ENCODE measurements at regions not wholly inside any gene's neighbourhood (a gene's known extent, or its start where the extent isn't known, plus 50 kb on each side); places are given as distances from the start of the nearest gene placed in this dataset.

DNA sequence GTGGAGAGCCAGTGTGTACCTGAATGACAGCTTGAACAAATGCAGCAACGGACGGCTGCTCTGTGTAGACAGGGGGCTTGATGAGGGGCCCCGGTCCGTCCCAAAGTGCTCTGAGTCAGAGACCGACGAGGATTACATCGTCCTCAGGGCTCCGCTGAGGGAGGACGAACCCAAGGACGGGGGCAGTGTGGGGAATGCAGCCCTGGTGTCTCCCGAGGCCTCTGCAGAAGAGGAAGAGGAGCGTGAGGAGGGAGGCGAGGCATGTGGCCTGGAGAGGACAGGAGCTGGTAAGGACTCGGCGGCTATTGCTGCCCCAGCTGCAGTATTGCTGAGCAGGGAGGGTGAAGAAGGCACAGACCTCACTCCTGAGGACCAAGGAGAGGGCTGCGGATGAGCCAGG, 54.4 kb upstream of the WNT7A start:
- Mint-ChIP-seq H3K27ac (no peak overlapping the region), H3K4me3 (no peak overlapping the region), H3K4me1 (peaks cover 4 to 7% (median 5%) of the 10 kb centered on the region in 3 donors), H3K27me3 (peaks cover 37 to 44% of the 10 kb centered on the region in 2 donors), H3K9me3 (peaks cover 2 to 7% (median 2%) of the 10 kb centered on the region in 3 donors), H3K36me3 (no peaks in the 10 kb centered on the region)
- Histone ChIP-seq H3K9me3 (no peaks in the 10 kb centered on the region), H3K4me1 (ENCODE audit: control insufficient read depth in 1 of 2, extremely low read depth in 1 of 2, insufficient read depth in 2 of 2, low read length in 2 of 2) (peaks cover 0 to 9% of the 10 kb centered on the region in 2 experiments), H3K27me3 (replicated peaks in 1 of 2; ENCODE audit: control insufficient read depth in 2 of 2, extremely low read depth in 1 of 2, insufficient read depth in 2 of 2, low read length in 1 of 2) (peaks cover 0 to 52% of the 10 kb centered on the region in 2 experiments), H3K36me3 (ENCODE audit: control insufficient read depth in 2 of 2, extremely low read depth in 1 of 2, insufficient read depth in 1 of 2, low read length in 1 of 2) (no peaks in the 10 kb centered on the region), H3K27ac (ENCODE audit: low read length) (no peak overlapping the region), H3K4me3 (ENCODE audit: control insufficient read depth in 1 of 2, extremely low read depth in 1 of 2, low read length in 1 of 2) (no peak overlapping the region)
- ATAC-seq (replicated peaks in 1 of 4): no peak
- POLR2A ChIA-PET: no interaction called here
- WGBS (ENCODE audit: insufficient coverage): 89% methylated on average over 16 of the region's 16 CpGs
- DNase-seq: no peak
- CTCF ChIA-PET: no interaction called here

DNA sequence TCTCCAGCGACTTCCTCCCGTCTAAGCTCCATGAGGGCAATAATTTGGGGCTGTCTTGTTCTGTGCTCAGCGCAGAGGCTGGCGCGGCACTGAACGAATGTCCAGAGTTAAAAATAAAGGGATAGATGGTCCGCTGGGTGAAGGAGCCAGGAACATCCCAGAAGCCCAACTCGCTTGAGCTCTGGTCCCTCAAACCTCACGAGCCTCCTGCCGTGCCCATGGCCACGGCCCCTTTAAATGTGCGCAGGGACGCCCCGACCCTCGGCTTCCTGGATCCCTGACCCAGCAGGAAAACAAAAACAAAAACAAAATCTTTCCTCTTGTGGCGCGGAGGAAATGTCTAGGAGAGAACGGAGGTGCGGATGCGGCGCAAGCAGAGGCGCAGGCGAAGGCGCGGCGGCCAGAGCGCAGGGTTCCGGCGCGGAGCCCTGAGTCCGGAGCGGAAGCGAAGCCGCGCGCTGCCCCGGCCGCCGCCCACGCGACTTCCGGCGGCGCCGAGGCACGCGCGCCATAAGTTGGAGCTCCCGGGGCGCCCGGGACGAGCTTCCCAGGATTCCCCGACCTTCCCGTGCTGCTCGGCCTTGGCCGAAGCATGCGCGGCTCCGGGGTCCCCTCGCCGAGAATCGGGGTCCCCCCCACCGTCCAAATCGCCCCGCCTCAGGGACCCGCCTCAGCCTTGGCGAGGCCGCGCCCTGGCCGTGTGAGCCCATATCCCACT, 52.9 kb upstream of the WNT7A start:
- Histone ChIP-seq H3K4me1 (ENCODE audit: control insufficient read depth in 1 of 2, extremely low read depth in 1 of 2, insufficient read depth in 2 of 2, low read length in 2 of 2) (peaks cover 0 to 9% of the 10 kb centered on the region in 2 experiments), H3K27me3 (replicated peaks in 1 of 2; ENCODE audit: control insufficient read depth in 2 of 2, extremely low read depth in 1 of 2, insufficient read depth in 2 of 2, low read length in 1 of 2) (peaks cover 0 to 52% of the 10 kb centered on the region in 2 experiments), H3K36me3 (ENCODE audit: control insufficient read depth in 2 of 2, extremely low read depth in 1 of 2, insufficient read depth in 1 of 2, low read length in 1 of 2) (no peaks in the 10 kb centered on the region), H3K9me3 (no peaks in the 10 kb centered on the region), H3K4me3 (ENCODE audit: control insufficient read depth in 1 of 2, extremely low read depth in 1 of 2, low read length in 1 of 2) (peak overlapping the region; percentile 17 to 48), H3K27ac (ENCODE audit: low read length) (no peak overlapping the region)
- 23% methylated on average over 60 of the region's 70 CpGs for WGBS (ENCODE audit: insufficient coverage)
- ChIA-PET CTCF (no interaction called here), POLR2A (no interaction called here)
- ATAC-seq (replicated peaks in 1 of 4) (peak in 1 of 4 experiments; percentile 38), DNase-seq (no peak)
- H3K36me3 Mint-ChIP-seq: peaks cover 4% of the 10 kb centered on the region
- H3K4me1 Mint-ChIP-seq: peaks cover 4 to 7% (median 5%) of the 10 kb centered on the region in 3 donors
- H3K4me3 Mint-ChIP-seq: peak overlapping the region; percentile 68 to 78 (median 76)
- H3K27me3 Mint-ChIP-seq: peaks cover 37 to 44% of the 10 kb centered on the region in 2 donors
- H3K27ac Mint-ChIP-seq: peak overlapping the region in 1 of 2 donors; percentile 58
- peaks cover 9 to 12% (median 10%) of the 10 kb centered on the region in 3 donors for H3K9me3 Mint-ChIP-seq

DNA sequence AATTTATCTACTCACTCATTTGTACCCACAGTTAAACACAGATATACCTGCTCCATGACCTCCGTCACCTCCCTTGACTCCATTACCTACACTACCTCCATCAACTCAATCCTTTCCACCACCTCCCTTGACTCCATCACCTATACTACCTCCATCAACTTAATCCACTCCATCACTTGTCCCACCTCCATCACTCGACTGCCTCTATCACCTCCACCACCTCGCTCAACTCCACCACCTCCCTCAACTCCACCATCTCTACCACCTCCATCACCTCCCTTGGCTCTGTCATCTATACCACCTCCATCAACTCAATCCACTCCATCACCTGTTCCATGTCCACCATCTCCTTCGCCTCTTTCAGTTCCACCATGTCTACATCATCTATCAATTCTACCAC, 51.3 kb upstream of the WNT7A start:
- H3K27ac Mint-ChIP-seq: no peak overlapping the region
- WGBS (ENCODE audit: insufficient coverage): 95% methylated on average over 4 of the region's 4 CpGs
- peaks cover 10 to 22% (median 18%) of the 10 kb centered on the region in 3 donors for H3K9me3 Mint-ChIP-seq
- Histone ChIP-seq H3K36me3 (ENCODE audit: control insufficient read depth in 2 of 2, extremely low read depth in 1 of 2, insufficient read depth in 1 of 2, low read length in 1 of 2) (no peaks in the 10 kb centered on the region), H3K4me1 (ENCODE audit: control insufficient read depth in 1 of 2, extremely low read depth in 1 of 2, insufficient read depth in 2 of 2, low read length in 2 of 2) (peaks cover 0 to 9% of the 10 kb centered on the region in 2 experiments), H3K27ac (ENCODE audit: low read length) (no peak overlapping the region), H3K9me3 (no peaks in the 10 kb centered on the region), H3K4me3 (ENCODE audit: control insufficient read depth in 1 of 2, extremely low read depth in 1 of 2, low read length in 1 of 2) (no peak overlapping the region), H3K27me3 (replicated peaks in 1 of 2; ENCODE audit: control insufficient read depth in 2 of 2, extremely low read depth in 1 of 2, insufficient read depth in 2 of 2, low read length in 1 of 2) (peaks cover 0 to 55% of the 10 kb centered on the region in 2 experiments)
- H3K27me3 Mint-ChIP-seq: peaks cover 34 to 37% of the 10 kb centered on the region in 2 donors
- ChIA-PET POLR2A (no interaction called here), CTCF (no interaction called here)
- H3K4me3 Mint-ChIP-seq: peak overlapping the region in 1 of 3 donors; percentile 1
- DNase-seq (no peak), ATAC-seq (replicated peaks in 1 of 4) (no peak)
- peaks cover 7% of the 10 kb centered on the region for H3K36me3 Mint-ChIP-seq
- H3K4me1 Mint-ChIP-seq: peaks cover 4 to 7% (median 5%) of the 10 kb centered on the region in 3 donors

Measured in T-cell (primary cell).